GM12873 (cell line): ENCODE measurements at regions not wholly inside any gene's neighbourhood (a gene's known extent, or its start where the extent isn't known, plus 50 kb on each side); places are given as distances from the start of the nearest gene placed in this dataset.

ENCODE experiments used
- TF ChIP-seq, protein P1 (sequence below): IDR thresholded peaks from 2 replicates; pipeline ENCODE4 v1.5.1; 2012; ENCODE audit warnings: low read depth, mild to moderate bottlenecking, moderate library complexity, low read length, control low read depth; ENCODE audit not compliant: insufficient read depth; ENCODE audit errors: missing control alignments

DNA sequence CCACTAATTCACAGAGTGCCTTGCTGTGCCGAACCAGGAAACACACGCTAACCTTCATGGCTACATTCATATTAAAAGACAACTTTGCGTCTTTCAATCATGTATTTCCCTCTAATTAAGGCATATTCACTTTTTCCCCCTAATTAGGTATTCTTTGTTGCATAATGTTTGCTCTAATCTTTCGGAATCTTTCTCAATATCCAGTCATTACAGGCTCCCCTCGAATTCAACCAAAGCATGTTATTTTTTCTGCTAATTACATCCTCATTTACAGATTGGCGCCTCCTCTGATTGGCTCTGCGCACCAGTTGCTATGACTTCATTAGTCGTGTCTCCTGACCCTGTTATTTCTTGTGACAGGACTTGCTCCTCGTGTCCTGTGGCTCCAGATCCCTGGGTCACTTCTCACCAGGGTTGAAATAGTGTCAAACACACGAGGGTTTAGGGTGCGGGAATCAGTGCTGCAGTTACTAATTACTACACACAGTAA is 226.7 kb upstream of the TSHZ3 start:
- TF ChIP-seq, protein P1, sequence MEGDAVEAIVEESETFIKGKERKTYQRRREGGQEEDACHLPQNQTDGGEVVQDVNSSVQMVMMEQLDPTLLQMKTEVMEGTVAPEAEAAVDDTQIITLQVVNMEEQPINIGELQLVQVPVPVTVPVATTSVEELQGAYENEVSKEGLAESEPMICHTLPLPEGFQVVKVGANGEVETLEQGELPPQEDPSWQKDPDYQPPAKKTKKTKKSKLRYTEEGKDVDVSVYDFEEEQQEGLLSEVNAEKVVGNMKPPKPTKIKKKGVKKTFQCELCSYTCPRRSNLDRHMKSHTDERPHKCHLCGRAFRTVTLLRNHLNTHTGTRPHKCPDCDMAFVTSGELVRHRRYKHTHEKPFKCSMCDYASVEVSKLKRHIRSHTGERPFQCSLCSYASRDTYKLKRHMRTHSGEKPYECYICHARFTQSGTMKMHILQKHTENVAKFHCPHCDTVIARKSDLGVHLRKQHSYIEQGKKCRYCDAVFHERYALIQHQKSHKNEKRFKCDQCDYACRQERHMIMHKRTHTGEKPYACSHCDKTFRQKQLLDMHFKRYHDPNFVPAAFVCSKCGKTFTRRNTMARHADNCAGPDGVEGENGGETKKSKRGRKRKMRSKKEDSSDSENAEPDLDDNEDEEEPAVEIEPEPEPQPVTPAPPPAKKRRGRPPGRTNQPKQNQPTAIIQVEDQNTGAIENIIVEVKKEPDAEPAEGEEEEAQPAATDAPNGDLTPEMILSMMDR, result no peak

DNA sequence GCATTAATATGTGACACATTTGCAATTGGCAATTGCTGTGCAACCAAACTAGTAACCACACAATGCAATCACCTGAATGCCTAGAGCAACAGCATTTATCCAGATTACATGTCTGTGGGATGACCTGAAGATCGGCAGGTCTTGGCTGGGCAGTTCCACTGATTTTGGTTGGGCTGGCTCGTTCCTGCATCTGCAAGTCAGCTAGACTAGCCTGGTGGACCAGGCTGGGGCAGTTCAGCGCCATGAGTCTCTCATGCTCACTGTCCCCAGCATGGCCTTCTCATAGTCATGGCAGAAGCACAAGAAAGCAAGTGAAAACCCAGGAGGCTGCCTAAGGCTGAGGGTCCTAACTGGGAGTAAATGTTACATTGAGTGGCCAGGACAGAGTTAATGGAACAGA is 229.1 kb upstream of the TSHZ3 start:
- TF ChIP-seq, protein P1, result no peak

DNA sequence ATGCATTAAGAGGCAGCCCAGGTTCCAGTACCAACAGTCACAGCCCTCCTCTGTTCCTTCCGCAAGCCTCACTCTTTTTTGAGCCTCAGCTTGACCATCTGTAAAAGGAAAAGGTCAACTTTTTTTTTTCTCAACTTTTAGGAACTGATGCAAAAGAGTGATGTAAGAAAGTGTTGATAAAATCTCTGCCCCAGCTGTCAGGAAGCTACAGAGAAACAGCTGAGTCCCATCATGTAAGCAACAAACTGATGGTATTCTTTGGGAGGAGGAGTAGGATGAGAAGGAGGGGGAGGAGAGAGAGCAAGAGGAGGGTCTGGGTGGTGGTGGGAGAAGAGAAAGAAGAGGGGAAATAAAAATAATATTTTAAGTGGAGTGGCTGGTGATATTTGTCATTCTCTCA is 233.9 kb upstream of the TSHZ3 start:
- TF ChIP-seq, protein P1, result no peak

DNA sequence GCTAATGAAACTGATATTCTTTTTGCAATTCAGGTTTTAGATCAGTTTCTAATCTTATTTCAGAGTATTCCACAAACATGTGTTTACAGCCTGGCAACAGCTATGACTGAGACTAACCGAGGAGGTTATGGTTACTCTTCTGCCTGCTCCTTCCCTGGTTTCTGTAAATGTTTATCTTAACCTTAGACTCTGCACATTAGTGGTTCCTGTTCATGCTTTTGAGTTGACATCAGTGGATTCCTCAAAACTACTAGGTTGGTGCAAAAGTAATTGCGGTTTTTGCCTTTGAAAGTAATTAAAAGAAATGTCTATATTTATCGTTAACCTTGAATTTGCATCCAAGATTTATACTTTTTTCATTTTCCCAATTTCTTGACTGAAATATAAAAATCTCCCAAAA is 237.0 kb upstream of the TSHZ3 start:
- TF ChIP-seq, protein P1, result no peak

DNA sequence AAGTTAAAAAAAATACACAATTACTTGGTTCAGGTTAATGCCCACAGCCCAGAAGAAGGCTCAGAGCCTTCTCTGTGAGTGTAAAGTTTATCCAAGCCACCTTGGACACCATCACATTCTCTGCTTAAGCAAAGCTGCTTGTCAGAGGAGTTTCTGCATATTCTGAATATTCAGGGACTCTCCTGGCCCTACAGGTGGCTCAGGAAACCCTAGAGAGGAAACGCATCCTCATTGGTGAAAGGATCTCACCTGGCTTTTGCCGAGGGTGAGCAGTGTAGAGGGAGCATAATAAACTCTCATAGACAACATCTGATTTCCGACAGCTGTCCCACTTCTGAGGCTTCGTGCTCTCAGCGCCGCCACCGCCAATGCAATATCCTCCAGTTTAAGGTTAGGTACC is 239.9 kb upstream of the TSHZ3 start:
- TF ChIP-seq, protein P1, result no peak

DNA sequence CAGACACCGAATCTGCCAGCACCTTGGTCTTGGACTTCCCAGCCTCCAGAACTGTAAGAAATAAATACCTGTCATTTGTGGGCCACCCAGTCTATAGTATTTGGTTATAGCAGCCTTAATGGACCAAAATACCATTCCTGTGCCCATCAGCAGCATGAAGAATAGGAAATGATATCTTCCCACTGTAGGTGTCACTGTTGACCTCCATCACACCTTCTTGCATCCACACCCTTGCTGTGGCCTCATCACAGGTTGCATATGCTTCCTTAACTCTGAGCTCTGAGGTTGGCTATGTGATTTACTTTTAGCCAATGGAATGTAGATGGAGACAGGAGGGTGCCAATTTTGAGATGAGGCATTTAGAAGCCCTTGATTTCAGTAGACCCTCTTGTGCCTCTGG is 242.0 kb upstream of the TSHZ3 start:
- TF ChIP-seq, protein P1, result no peak

DNA sequence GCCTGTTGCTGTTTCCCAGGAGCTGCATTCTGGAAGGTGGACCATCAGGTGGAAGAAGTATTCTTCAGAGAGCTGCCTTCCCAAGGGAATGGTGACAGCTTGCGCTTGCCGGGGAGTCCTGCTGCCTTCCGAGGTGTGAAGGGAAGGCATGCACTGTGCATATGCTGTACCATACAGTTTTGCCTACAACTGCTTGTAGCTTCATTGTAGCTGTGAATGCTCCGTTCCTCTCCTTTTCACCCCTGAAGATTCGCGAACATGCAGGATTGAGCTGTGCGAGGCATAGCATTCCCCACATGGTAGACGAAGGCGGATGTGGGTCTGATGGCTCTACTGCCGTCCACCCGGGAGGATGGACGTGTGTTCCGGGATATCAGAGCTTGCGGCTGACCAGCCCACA is 243.2 kb upstream of the TSHZ3 start:
- TF ChIP-seq, protein P1, result no peak
